ENCODE measurements at regions not wholly inside any gene's neighbourhood (a gene's known extent, or its start where the extent isn't known, plus 50 kb on each side); places are given as distances from the start of the nearest gene placed in this dataset.

DNA sequence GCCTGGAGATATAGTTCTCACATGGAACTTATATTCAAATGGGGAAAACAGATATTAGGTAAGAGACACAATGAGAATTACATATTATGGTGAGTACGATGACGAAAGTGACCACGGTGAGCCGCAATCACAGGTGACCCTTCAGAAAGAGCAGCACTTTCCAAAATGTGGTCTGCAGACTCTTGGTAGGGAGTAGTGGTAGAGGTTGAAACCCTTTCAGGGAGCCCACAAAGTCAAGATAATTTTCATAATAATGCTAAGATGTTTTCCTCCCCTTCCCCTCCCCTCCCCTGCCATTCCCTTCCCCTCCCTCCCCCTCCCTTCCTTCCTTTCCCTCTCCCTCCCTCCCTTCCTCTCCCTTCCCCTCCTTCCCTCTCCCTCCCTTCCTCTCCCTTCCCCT lies 83.5 kb upstream of the AKT3 start:
- TF ChIP-seq RAD21 (IDR thresholded peaks at IDR 0.05; ENCODE audit: low read depth), result no peak
- TF ChIP-seq FOXM1 (IDR thresholded peaks at IDR 0.05; ENCODE audit: borderline replicate concordance, low read depth), result no peak
- TF ChIP-seq TEAD4 (IDR thresholded peaks at IDR 0.05), result no peak
- no peak for TF ChIP-seq CEBPB (IDR thresholded peaks at IDR 0.05)
- no peak for TF ChIP-seq EP300 (IDR thresholded peaks at IDR 0.05; ENCODE audit: borderline replicate concordance)
- TF ChIP-seq, protein P1, sequence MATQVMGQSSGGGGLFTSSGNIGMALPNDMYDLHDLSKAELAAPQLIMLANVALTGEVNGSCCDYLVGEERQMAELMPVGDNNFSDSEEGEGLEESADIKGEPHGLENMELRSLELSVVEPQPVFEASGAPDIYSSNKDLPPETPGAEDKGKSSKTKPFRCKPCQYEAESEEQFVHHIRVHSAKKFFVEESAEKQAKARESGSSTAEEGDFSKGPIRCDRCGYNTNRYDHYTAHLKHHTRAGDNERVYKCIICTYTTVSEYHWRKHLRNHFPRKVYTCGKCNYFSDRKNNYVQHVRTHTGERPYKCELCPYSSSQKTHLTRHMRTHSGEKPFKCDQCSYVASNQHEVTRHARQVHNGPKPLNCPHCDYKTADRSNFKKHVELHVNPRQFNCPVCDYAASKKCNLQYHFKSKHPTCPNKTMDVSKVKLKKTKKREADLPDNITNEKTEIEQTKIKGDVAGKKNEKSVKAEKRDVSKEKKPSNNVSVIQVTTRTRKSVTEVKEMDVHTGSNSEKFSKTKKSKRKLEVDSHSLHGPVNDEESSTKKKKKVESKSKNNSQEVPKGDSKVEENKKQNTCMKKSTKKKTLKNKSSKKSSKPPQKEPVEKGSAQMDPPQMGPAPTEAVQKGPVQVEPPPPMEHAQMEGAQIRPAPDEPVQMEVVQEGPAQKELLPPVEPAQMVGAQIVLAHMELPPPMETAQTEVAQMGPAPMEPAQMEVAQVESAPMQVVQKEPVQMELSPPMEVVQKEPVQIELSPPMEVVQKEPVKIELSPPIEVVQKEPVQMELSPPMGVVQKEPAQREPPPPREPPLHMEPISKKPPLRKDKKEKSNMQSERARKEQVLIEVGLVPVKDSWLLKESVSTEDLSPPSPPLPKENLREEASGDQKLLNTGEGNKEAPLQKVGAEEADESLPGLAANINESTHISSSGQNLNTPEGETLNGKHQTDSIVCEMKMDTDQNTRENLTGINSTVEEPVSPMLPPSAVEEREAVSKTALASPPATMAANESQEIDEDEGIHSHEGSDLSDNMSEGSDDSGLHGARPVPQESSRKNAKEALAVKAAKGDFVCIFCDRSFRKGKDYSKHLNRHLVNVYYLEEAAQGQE (IDR thresholded peaks at IDR 0.05; ENCODE audit: low read depth), result no peak
- TF ChIP-seq ZBTB7A (IDR thresholded peaks at IDR 0.05; ENCODE audit: low read depth), result no peak
- TF ChIP-seq YY1 (IDR thresholded peaks at IDR 0.05; ENCODE audit: low read depth), result no peak
- TF ChIP-seq EGR1 (IDR thresholded peaks at IDR 0.05), result no peak

All from Ishikawa (cell line).